Endothelial cell of umbilical vein (primary cell): ENCODE measurements at regions not wholly inside any gene's neighbourhood (a gene's known extent, or its start where the extent isn't known, plus 50 kb on each side); places are given as distances from the start of the nearest gene placed in this dataset.
"Not testable (repeated sequence)": the region's sequence is repeated elsewhere in the genome, so short reads cannot be mapped to it uniquely, and the experiment has no call there.

Experiments
- BruUV-seq: library from RNA; stranded (reverse); fragments of 400-500 nt; replicated peaks from 2 replicates; lab custom pipeline; 2021; lab: Mats Ljungman, UMichigan
- CTCF ChIA-PET: fragments of 300-600, 350-600 bp; sonication (Branson Sonifier 250); formaldehyde crosslinking; loops from one replicate; lab custom pipeline; 2021; ENCODE audit warnings: antibody characterized with exemption, inconsistent platforms; lab: Charles Lee
- POLR2A ChIA-PET: fragments of 300-600, 350-600 bp; sonication (Branson Sonifier 250); formaldehyde crosslinking; loops from one replicate; lab custom pipeline; 2021; ENCODE audit warnings: antibody characterized with exemption, inconsistent platforms; lab: Charles Lee
- DNase-seq: peaks from one replicate; pipeline ENCODE4 v3.0.0-alpha.2; 2011; ENCODE audit warnings: low read depth, low spot score
- FAIRE-seq: peaks from 2 replicates; lab custom pipeline; 2011; peaks lifted over from hg19 to GRCh38; lab: Jason Lieb, UNC
- H2AFZ ChIP-seq: 2 replicates; pipeline ENCODE4 v1.6.0; 2012; ENCODE audit warnings: low read depth, low read length, control low read depth, inconsistent platforms
- H3K27ac ChIP-seq: 2 replicates; pipeline ENCODE4 v1.5.1; 2011; ENCODE audit warnings: low read depth, mild to moderate bottlenecking, control low read depth, low read length, moderate library complexity; ENCODE audit not compliant: insufficient read depth
- H3K27me3 ChIP-seq, 2 experiments: 2 replicates each; pipeline versions ENCODE4 v1.6.0 to v1.6.1; 2011; ENCODE audit warnings: low read length in 2 of 2, mixed read lengths in 1 of 2; ENCODE audit not compliant: control insufficient read depth in 2 of 2, insufficient read depth in 2 of 2
- H3K36me3 ChIP-seq, 2 experiments: 2 replicates in 1 of 2; 3 replicates in 1 of 2; pipeline ENCODE4 v1.5.1; 2011; ENCODE audit warnings: low read length in 2 of 2, mild to moderate bottlenecking in 1 of 2, moderate library complexity in 1 of 2; ENCODE audit not compliant: control insufficient read depth in 2 of 2, insufficient read depth in 2 of 2; ENCODE audit errors: extremely low read depth in 1 of 2
- H3K4me1 ChIP-seq: 3 replicates; pipeline ENCODE4 v1.5.1; 2011; ENCODE audit warnings: mild to moderate bottlenecking, low read length; ENCODE audit not compliant: control insufficient read depth, insufficient read depth; ENCODE audit errors: extremely low read depth
- H3K4me2 ChIP-seq: 2 replicates; pipeline ENCODE4 v1.6.1; 2011; ENCODE audit warnings: low read length, control low read depth, mixed read lengths; ENCODE audit not compliant: insufficient read depth
- H3K4me3 ChIP-seq, 3 experiments: fragments of 200-600 bp in 1 of 3; sonication (generic), shearing (Covaris generic) in 1 of 3; replicated peaks in 1 of 3; 2 replicates each; pipeline ENCODE4 v1.5.1; 2011 to 2016; ENCODE audit warnings: control low read depth in 3 of 3, low read length in 3 of 3, mild to moderate bottlenecking in 2 of 3, inconsistent platforms in 1 of 3, low read depth in 1 of 3, moderate library complexity in 1 of 3; ENCODE audit not compliant: insufficient read depth in 1 of 3
- H3K79me2 ChIP-seq: 2 replicates; pipeline ENCODE4 v1.6.0; 2012; ENCODE audit warnings: low read length, inconsistent platforms; ENCODE audit not compliant: control insufficient read depth, insufficient read depth
- H3K9ac ChIP-seq: replicated peaks from 2 replicates; pipeline ENCODE3; 2011; ENCODE audit warnings: low read length, control low read depth; ENCODE audit not compliant: insufficient read depth; ENCODE audit errors: extremely low read depth
- H3K9me1 ChIP-seq: replicated peaks from 3 replicates; pipeline ENCODE4 v1.6.0; 2011; ENCODE audit warnings: mild to moderate bottlenecking, low read length; ENCODE audit not compliant: control insufficient read depth, insufficient read depth; ENCODE audit errors: extremely low read depth
- H3K9me3 ChIP-seq: replicated peaks from 2 replicates; pipeline ENCODE4 v1.5.1; 2012; ENCODE audit warnings: low read length, inconsistent platforms; ENCODE audit not compliant: control insufficient read depth, insufficient read depth
- H4K20me1 ChIP-seq: replicated peaks from 2 replicates; pipeline ENCODE3; 2011; ENCODE audit warnings: mild to moderate bottlenecking, low read length; ENCODE audit not compliant: control insufficient read depth, insufficient read depth; ENCODE audit errors: extremely low read depth
- CTCF ChIP-seq, 2 donors: IDR thresholded peaks; 1 replicate in 1 of 2; 2 replicates in 1 of 2; pipeline ENCODE4 v1.5.1; 2011; ENCODE audit warnings: low read length in 2 of 2, mild to moderate bottlenecking in 2 of 2, moderate library complexity in 2 of 2, control low read depth in 1 of 2, inconsistent platforms in 1 of 2, low read depth in 1 of 2; ENCODE audit not compliant: insufficient read depth in 1 of 2; ENCODE audit errors: extremely low read depth in 1 of 2
- EZH2 ChIP-seq: IDR thresholded peaks from 2 replicates; pipeline ENCODE4 v1.6.1; 2012; ENCODE audit warnings: borderline replicate concordance, low read depth, mild to moderate bottlenecking, moderate library complexity, low read length, inconsistent platforms; ENCODE audit not compliant: severe bottlenecking
- FOS ChIP-seq: IDR thresholded peaks from 2 replicates; pipeline ENCODE4 v1.6.1; 2011; ENCODE audit warnings: mild to moderate bottlenecking, low read length, moderate library complexity, borderline replicate concordance; ENCODE audit not compliant: insufficient read depth
- GATA2 ChIP-seq: IDR thresholded peaks from 2 replicates; pipeline ENCODE4 v1.7.0; 2011; ENCODE audit warnings: low read depth, mild to moderate bottlenecking, moderate library complexity, mixed read lengths, low read length; ENCODE audit not compliant: insufficient read length, insufficient read depth
- JUN ChIP-seq: IDR thresholded peaks from 2 replicates; pipeline ENCODE4 v1.6.1; 2011; ENCODE audit warnings: borderline replicate concordance, low read depth; ENCODE audit not compliant: insufficient read length, insufficient read depth
- MAX ChIP-seq: IDR thresholded peaks from 2 replicates; pipeline ENCODE4 v1.6.1; 2011; ENCODE audit not compliant: insufficient read depth, insufficient read length
- MYC ChIP-seq: IDR thresholded peaks from one replicate; pipeline ENCODE4 v1.6.1; 2011; ENCODE audit warnings: mild to moderate bottlenecking, low read depth, low read length
- POLR2A ChIP-seq: IDR thresholded peaks from 2 replicates; pipeline ENCODE4 v1.6.1; 2012; ENCODE audit warnings: low read depth, mild to moderate bottlenecking, control low read depth, low read length
- POLR2AphosphoS5 ChIP-seq: IDR thresholded peaks from 2 replicates; pipeline ENCODE4 v1.6.1; 2012; ENCODE audit warnings: low read depth, mild to moderate bottlenecking, control low read depth, low read length, moderate library complexity; ENCODE audit not compliant: insufficient read depth
- dilution Hi-C: fragments of 300-500 bp; cut with MboI; formaldehyde crosslinking; loops from one replicate; pipeline ENCODE4 v1.15.0; 2019; ENCODE audit warnings: low sequenced_read_pairs; ENCODE audit not compliant: extremely low pct_ligation_motif_present
- intact Hi-C: fragments of 100-400 bp; cut with micrococcal nuclease; formaldehyde crosslinking; loops from one replicate; pipeline ENCODE4 v1.10.0; 2022

GRCh38 chr2:58757971-58758370, 516.8 kb upstream of the FANCL start:
- no peak overlapping the region for H3K9ac ChIP-seq
- H3K9me1 ChIP-seq, result no peaks in the 10 kb centered on the region
- no peak overlapping the region for H3K27ac ChIP-seq
- H3K4me2 ChIP-seq, result no peak overlapping the region
- H3K4me3 ChIP-seq, result no peak overlapping the region
- ChIA-PET POLR2A (no interaction called here), CTCF (no interaction called here)
- H4K20me1 ChIP-seq, result no peaks in the 10 kb centered on the region
- H3K9me3 ChIP-seq, result no peaks in the 10 kb centered on the region
- dilution Hi-C loops, result no loop called here
- TF ChIP-seq EZH2 (no peak), FOS (no peak), GATA2 (no peak), POLR2A (no peak)
- H2AFZ ChIP-seq, result no peak overlapping the region
- intact Hi-C loops, result no loop called here
- no TSS peak for BruUV-seq
- DNase-seq (no peak), FAIRE-seq (no peak)
- no peaks in the 10 kb centered on the region for H3K4me1 ChIP-seq
- H3K36me3 ChIP-seq, result no peaks in the 10 kb centered on the region
- H3K79me2 ChIP-seq, result no peaks in the 10 kb centered on the region
- H3K27me3 ChIP-seq, result no peaks in the 10 kb centered on the region

- intact Hi-C loops (no loop called here), dilution Hi-C loops (no loop called here)
- no peak overlapping the region for H3K27ac ChIP-seq
- DNase-seq (no peak), FAIRE-seq (no peak)
- no peaks in the 10 kb centered on the region for H3K27me3 ChIP-seq
- H3K4me2 ChIP-seq, result no peak overlapping the region
- H3K9ac ChIP-seq, result no peak overlapping the region
- BruUV-seq, result no TSS peak
- H3K36me3 ChIP-seq, result no peaks in the 10 kb centered on the region
- H3K9me1 ChIP-seq, result no peaks in the 10 kb centered on the region
- H3K4me1 ChIP-seq, result no peaks in the 10 kb centered on the region
- no peak for TF ChIP-seq EZH2
- TF ChIP-seq MYC, result no peak
- TF ChIP-seq CTCF (IDR thresholded peaks at IDR 0.05; ENCODE audit: extremely low read depth in 1 of 2, insufficient read depth in 1 of 2, low read depth in 1 of 2, low read length in 2 of 2), result no peak
- TF ChIP-seq POLR2AphosphoS5, result no peak
- TF ChIP-seq GATA2, result no peak
- TF ChIP-seq MAX, result no peak
- no peak for TF ChIP-seq POLR2A
- TF ChIP-seq JUN, result no peak
- no peak for TF ChIP-seq FOS
- H3K79me2 ChIP-seq, result no peaks in the 10 kb centered on the region
- H2AFZ ChIP-seq, result no peak overlapping the region
- no peak overlapping the region for H3K4me3 ChIP-seq
- ChIA-PET POLR2A (no interaction called here), CTCF (no interaction called here)
- no peaks in the 10 kb centered on the region for H3K9me3 ChIP-seq
- no peaks in the 10 kb centered on the region for H4K20me1 ChIP-seq
Measured at GRCh38 chr2:58756336-58756735, 515.2 kb upstream of the FANCL start.

- intact Hi-C loops, H3K36me3 ChIP-seq, H2AFZ ChIP-seq, H3K9me3 ChIP-seq, H3K4me1 ChIP-seq, H3K27ac ChIP-seq, H3K9me1 ChIP-seq, DNase-seq, H3K9ac ChIP-seq, H3K27me3 ChIP-seq, CTCF ChIA-PET, H4K20me1 ChIP-seq, FAIRE-seq, H3K4me2 ChIP-seq, dilution Hi-C loops, H3K79me2 ChIP-seq, BruUV-seq, H3K4me3 ChIP-seq, POLR2A ChIA-PET: not testable (repeated sequence)
Measured at GRCh38 chr2:58752507-58752906, 511.4 kb upstream of the FANCL start.
